HepG2 (cell line): ENCODE measurements at regions not wholly inside any gene's neighbourhood (a gene's known extent, or its start where the extent isn't known, plus 50 kb on each side); places are given as distances from the start of the nearest gene placed in this dataset.

Source experiments
- ATAC-seq: fragments of 200-7000 bp; cut with Tn5 transposase; 3 replicates; pipeline ENCODE4 v1.9.1; 2020; ENCODE audit warnings: mild to moderate bottlenecking, moderate library complexity
- BruUV-seq: library from RNA; stranded (reverse); fragments of 400-500 nt; replicated peaks from 2 replicates; lab custom pipeline; 2021; lab: Mats Ljungman, UMichigan
- CTCF ChIA-PET: fragments of 300-600 bp; formaldehyde crosslinking; extraction: SDS; loops from one replicate; lab custom pipeline; 2021; ENCODE audit warnings: low total read pairs, inconsistent platforms, low intra/inter-chr PET ratio; lab: Yijun Ruan, JAX
- POLR2A ChIA-PET: fragments of 350-600 bp; sonication (Branson Sonifier 250); formaldehyde crosslinking; loops from one replicate; lab custom pipeline; 2020; ENCODE audit warnings: antibody characterized with exemption, inconsistent platforms; lab: Yijun Ruan, JAX
- DNase-seq: peaks from one replicate; pipeline ENCODE4 v3.0.0-alpha.2; 2015; ENCODE audit warnings: low spot score
- FAIRE-seq: peaks from 3 replicates; lab custom pipeline; 2011; peaks lifted over from hg19 to GRCh38; lab: Jason Lieb, UNC
- H2AFZ ChIP-seq: one replicate; pipeline ENCODE4 v1.6.1; 2011; ENCODE audit warnings: low read length, inconsistent platforms
- H3K27ac ChIP-seq: fragments of 300-600 bp; 3 replicates; pipeline ENCODE4 v1.8.0; 2011; ENCODE audit warnings: mixed run types, mild to moderate bottlenecking, mixed read lengths, low read length, inconsistent platforms; ENCODE audit not compliant: insufficient read depth; ENCODE audit errors: extremely low read length
- H3K27me3 ChIP-seq, 2 experiments: fragments of 200-600 bp in 1 of 2; 2 replicates in 1 of 2; 3 replicates in 1 of 2; pipeline versions ENCODE4 v1.6.0 to v1.8.0; 2011; ENCODE audit warnings: low read length in 2 of 2, mild to moderate bottlenecking in 2 of 2, moderate library complexity in 2 of 2, inconsistent platforms in 1 of 2; ENCODE audit not compliant: insufficient read depth in 2 of 2, control insufficient read depth in 1 of 2
- H3K36me3 ChIP-seq, 2 experiments: fragments of 200-600 bp in 1 of 2; replicated peaks in 1 of 2; 2 replicates in 1 of 2; 3 replicates in 1 of 2; pipeline versions ENCODE4 v1.5.1 to v1.8.0; 2011; ENCODE audit warnings: low read length in 2 of 2, inconsistent platforms in 1 of 2; ENCODE audit not compliant: insufficient read depth in 2 of 2, control insufficient read depth in 1 of 2
- H3K4me1 ChIP-seq: 2 replicates; pipeline ENCODE4 v1.5.1; 2012; ENCODE audit warnings: low read length, inconsistent platforms; ENCODE audit not compliant: insufficient read depth
- H3K4me2 ChIP-seq: 2 replicates; pipeline ENCODE4 v1.6.0; 2011; ENCODE audit warnings: low read depth, low read length, inconsistent platforms
- H3K4me3 ChIP-seq, 3 experiments: fragments of 200-600 bp in 1 of 3; sonication (generic), shearing (Covaris generic) in 1 of 3; replicated peaks in 1 of 3; 2 replicates each; pipeline ENCODE4 v1.5.1; 2011 to 2016; ENCODE audit warnings: low read length in 3 of 3, inconsistent platforms in 2 of 3, low read depth in 2 of 3, mild to moderate bottlenecking in 2 of 3, control low read depth in 1 of 3, mixed read lengths in 1 of 3; ENCODE audit not compliant: insufficient read depth in 1 of 3
- H3K79me2 ChIP-seq: one replicate; pipeline ENCODE4 v1.6.1; 2011; ENCODE audit warnings: low read length, inconsistent platforms; ENCODE audit not compliant: insufficient read depth
- H3K9ac ChIP-seq: 2 replicates; pipeline ENCODE4 v1.6.0; 2011; ENCODE audit warnings: mild to moderate bottlenecking, low read depth, low read length, inconsistent platforms; ENCODE audit not compliant: insufficient read depth
- H3K9me3 ChIP-seq: 2 replicates; pipeline ENCODE4 v1.5.1; 2012; ENCODE audit warnings: mild to moderate bottlenecking, low read length
- H4K20me1 ChIP-seq: 2 replicates; pipeline ENCODE4 v1.6.0; 2011; ENCODE audit warnings: inconsistent platforms, mild to moderate bottlenecking, low read length, moderate library complexity; ENCODE audit not compliant: insufficient read depth
- FOXK1 ChIP-seq: sonication (generic); formaldehyde crosslinking; IDR thresholded peaks from 2 replicates; pipeline ENCODE4 v1.4.0; 2020; ENCODE audit warnings: low read depth, missing genetic modification reagents, borderline replicate concordance
- HHEX ChIP-seq: IDR thresholded peaks from 2 replicates; pipeline ENCODE4 v1.6.1; 2016; ENCODE audit warnings: control low read depth
- MAFF ChIP-seq: IDR thresholded peaks from 2 replicates; pipeline ENCODE4 v1.6.1; 2011; ENCODE audit warnings: low read depth, low read length, improper control_type of control experiment
- MAFK ChIP-seq, 2 experiments: IDR thresholded peaks in 1 of 2; conservative IDR thresholded peaks in 1 of 2; 2 replicates each; pipeline ENCODE4 v1.6.1; 2011; ENCODE audit warnings: improper control_type of control experiment in 2 of 2, low read length in 2 of 2
- PCBP1 ChIP-seq: fragments of 200-400 bp; formaldehyde crosslinking; IDR thresholded peaks from 2 replicates; pipeline ENCODE4 v1.6.1; 2017; ENCODE audit warnings: mild to moderate bottlenecking, low read depth, low read length, borderline replicate concordance
- PRMT3 ChIP-seq: sonication (generic); formaldehyde crosslinking; IDR thresholded peaks from 2 replicates; pipeline ENCODE4 v1.8.1; 2022; ENCODE audit warnings: low read depth, mild to moderate bottlenecking, moderate library complexity, missing genetic modification reagents, borderline replicate concordance
- RBM39 ChIP-seq: fragments of 200-400 bp; formaldehyde crosslinking; IDR thresholded peaks from one replicate; pipeline ENCODE4 v1.6.1; 2018; ENCODE audit warnings: antibody characterized with exemption, mild to moderate bottlenecking, low read depth, low read length; ENCODE audit not compliant: poor library complexity, severe bottlenecking
- ZBTB3 ChIP-seq: sonication (generic); formaldehyde crosslinking; IDR thresholded peaks from 2 replicates; pipeline ENCODE4 v1.4.0; 2020; ENCODE audit warnings: low read depth, mild to moderate bottlenecking, moderate library complexity, missing genetic modification reagents, borderline replicate concordance
- ZNF260 ChIP-seq: sonication (generic); formaldehyde crosslinking; IDR thresholded peaks from 2 replicates; pipeline ENCODE4 v1.4.0; 2020; ENCODE audit warnings: missing genetic modification reagents, low read depth, mild to moderate bottlenecking, borderline replicate concordance
- ZNF280B ChIP-seq: sonication (generic); formaldehyde crosslinking; IDR thresholded peaks from 2 replicates; pipeline ENCODE4 v1.5.0; 2020; ENCODE audit warnings: missing genetic modification reagents, mild to moderate bottlenecking, borderline replicate concordance
- ZNF557 ChIP-seq: sonication (generic); formaldehyde crosslinking; IDR thresholded peaks from 2 replicates; pipeline ENCODE4 v1.4.0; 2020; ENCODE audit warnings: missing genetic modification reagents
- ZNF652 ChIP-seq: IDR thresholded peaks from 2 replicates; pipeline ENCODE4 v1.6.1; 2016; ENCODE audit warnings: low read depth, borderline replicate concordance
- WGBS: methylation state at CpG from one replicate; pipeline ENCODE4 v1.1.6; 2017; ENCODE audit warnings: low lambda C conversion rate; 5-methylcytosine and 5-hydroxymethylcytosine counted together
- in situ Hi-C: cut with HindIII; loops from 2 replicates; pipeline ENCODE4 v1.10.0; 2017; ENCODE audit warnings: low pct_unique_long_range_greater_than_20kb; ENCODE audit not compliant: extremely low pct_ligation_motif_present
- intact Hi-C: fragments of 100-400 bp; cut with micrococcal nuclease; formaldehyde crosslinking; loops from one replicate; pipeline ENCODE4 v1.10.0; 2022; ENCODE audit not compliant: unreplicated experiment
- TF ChIP-seq, protein P1 (sequence below): sonication (generic); formaldehyde crosslinking; conservative IDR thresholded peaks from 2 replicates; pipeline ENCODE4 v1.8.0; 2022; ENCODE audit warnings: missing genetic modification reagents

DNA sequence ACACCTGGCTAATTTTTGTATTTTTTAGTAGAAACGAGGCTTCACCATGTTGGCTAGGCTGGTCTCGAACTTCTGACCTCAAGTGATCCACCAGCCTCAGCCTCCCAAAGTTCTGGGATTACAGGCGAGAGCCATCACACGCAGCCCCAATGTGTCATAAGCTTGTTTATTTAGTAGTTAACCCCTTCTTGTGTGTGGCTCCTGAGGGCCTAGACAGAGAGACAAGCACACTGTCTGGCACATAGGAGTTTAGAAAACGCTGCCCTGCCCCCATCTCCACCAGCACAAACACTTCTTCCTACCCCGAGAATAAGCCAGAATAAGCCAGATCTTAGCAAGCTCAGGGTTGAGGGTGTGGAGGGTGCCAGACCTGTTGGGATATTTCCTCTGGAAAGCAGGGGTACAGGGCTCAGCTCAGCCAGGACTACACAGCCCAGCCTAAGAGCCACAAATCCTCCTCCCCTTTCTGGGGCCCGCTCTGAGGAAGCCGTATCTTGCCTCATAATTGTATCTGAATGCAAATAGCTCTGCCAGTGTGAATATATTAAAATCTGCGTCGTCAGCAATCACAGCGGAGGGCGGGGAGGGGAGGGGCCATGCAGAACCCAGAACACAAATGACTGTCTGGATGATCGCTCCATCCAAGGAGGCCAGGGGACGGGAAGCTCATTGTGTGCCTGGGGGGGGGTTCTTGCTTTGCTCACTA is 247.3 kb downstream of the MN1 start:
- ATAC-seq = no peak
- Histone ChIP-seq H3K36me3 (no peaks in the 10 kb centered on the region), H3K79me2 (no peaks in the 10 kb centered on the region), H3K9me3 (no peaks in the 10 kb centered on the region), H3K4me2 (no peak overlapping the region), H3K9ac (no peak overlapping the region), H4K20me1 (no peaks in the 10 kb centered on the region), H3K27ac (no peak overlapping the region)
- in situ Hi-C loops = no loop called here
- ChIA-PET POLR2A (no interaction called here), CTCF (no interaction called here)
- no TSS peak for BruUV-seq
- TF ChIP-seq FOXK1 (CRISPR knock-in tag) (no peak), MAFK (conservative IDR thresholded peaks at IDR 0.05 in 1 of 2, IDR thresholded peaks at IDR 0.05 in 1 of 2; ENCODE audit: low read length in 2 of 2) (peak; percentile 70 to 81; a peak in 3 of 4 replicates), ZNF652 (CRISPR knock-in tag) (peak; percentile 59), MAFF (peak; percentile 66)
- TF ChIP-seq, all 625 proteins: peak for 3
- 19% methylated on average over 13 of the region's 14 CpGs for WGBS
- Histone ChIP-seq H3K4me1 (no peaks in the 10 kb centered on the region), H2AFZ (no peak overlapping the region), H3K4me3 (no peak overlapping the region), H3K27me3 (no peaks in the 10 kb centered on the region; a peak in 2 of 5 replicates)
- no peak for DNase-seq
- intact Hi-C loops = no loop called here
- no peak for FAIRE-seq

DNA sequence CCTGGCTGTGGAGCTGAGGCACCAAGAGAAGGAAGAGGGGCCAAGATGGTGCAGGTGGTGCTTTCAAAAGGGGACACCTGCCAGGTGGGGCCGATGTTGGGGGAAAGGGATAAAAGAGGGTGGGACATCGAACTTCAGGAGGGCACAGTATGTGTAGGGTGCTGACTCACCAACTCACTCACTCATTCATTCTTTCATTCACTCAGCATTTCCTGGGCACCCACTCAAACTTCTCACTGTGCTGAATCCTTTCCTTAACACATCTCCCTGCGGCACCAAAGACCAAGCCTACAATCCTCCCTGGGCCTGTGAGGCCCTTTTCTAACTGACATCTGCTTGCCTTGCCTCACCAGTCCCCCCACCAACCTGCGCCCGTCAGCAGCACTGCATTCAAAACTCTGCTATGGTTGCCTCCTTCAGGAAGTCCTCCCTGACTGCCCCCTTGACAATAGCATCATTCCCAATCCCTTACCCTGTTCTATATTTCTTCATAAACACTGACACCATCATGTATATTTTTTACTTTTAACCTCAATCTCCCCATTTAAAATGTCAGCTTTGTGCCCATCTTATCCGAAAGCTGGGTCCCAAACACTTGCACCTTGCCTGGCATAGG is 246.6 kb downstream of the MN1 start:
- Histone ChIP-seq H3K4me2 (no peak overlapping the region), H3K4me3 (no peak overlapping the region), H4K20me1 (no peaks in the 10 kb centered on the region), H3K36me3 (no peaks in the 10 kb centered on the region), H3K9ac (no peak overlapping the region), H2AFZ (no peak overlapping the region), H3K27ac (no peak overlapping the region), H3K79me2 (no peaks in the 10 kb centered on the region), H3K9me3 (no peaks in the 10 kb centered on the region), H3K4me1 (no peaks in the 10 kb centered on the region), H3K27me3 (no peaks in the 10 kb centered on the region; a peak in 2 of 5 replicates)
- BruUV-seq = no TSS peak
- intact Hi-C loops (no loop called here), in situ Hi-C loops (no loop called here)
- ATAC-seq = no peak
- no peak for FAIRE-seq
- ChIA-PET CTCF (no interaction called here), POLR2A (no interaction called here)
- 59% methylated on average over 6 of the region's 6 CpGs for WGBS
- DNase-seq = no peak
- TF ChIP-seq ZNF260 (CRISPR knock-in tag) = no peak
- TF ChIP-seq ZNF280B (CRISPR knock-in tag) = no peak
- TF ChIP-seq ZBTB3 (CRISPR knock-in tag) = no peak
- TF ChIP-seq RBM39 = no peak
- TF ChIP-seq PCBP1 = no peak
- TF ChIP-seq HHEX (CRISPR knock-in tag) = no peak
- TF ChIP-seq ZNF557 (CRISPR knock-in tag) = no peak
- no peak for TF ChIP-seq PRMT3 (CRISPR knock-in tag)
- TF ChIP-seq, protein P1, sequence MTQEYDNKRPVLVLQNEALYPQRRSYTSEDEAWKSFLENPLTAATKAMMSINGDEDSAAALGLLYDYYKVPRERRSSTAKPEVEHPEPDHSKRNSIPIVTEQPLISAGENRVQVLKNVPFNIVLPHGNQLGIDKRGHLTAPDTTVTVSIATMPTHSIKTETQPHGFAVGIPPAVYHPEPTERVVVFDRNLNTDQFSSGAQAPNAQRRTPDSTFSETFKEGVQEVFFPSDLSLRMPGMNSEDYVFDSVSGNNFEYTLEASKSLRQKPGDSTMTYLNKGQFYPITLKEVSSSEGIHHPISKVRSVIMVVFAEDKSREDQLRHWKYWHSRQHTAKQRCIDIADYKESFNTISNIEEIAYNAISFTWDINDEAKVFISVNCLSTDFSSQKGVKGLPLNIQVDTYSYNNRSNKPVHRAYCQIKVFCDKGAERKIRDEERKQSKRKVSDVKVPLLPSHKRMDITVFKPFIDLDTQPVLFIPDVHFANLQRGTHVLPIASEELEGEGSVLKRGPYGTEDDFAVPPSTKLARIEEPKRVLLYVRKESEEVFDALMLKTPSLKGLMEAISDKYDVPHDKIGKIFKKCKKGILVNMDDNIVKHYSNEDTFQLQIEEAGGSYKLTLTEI = no peak
